GM21528 (cell line): ENCODE measurements at regions not wholly inside any gene's neighbourhood (a gene's known extent, or its start where the extent isn't known, plus 50 kb on each side); places are given as distances from the start of the nearest gene placed in this dataset.

Source experiments
- ATAC-seq: cut with Tn5 transposase; IDR thresholded peaks from one replicate; pipeline ENCODE4 v1.9.1; 2021; ENCODE audit warnings: mild to moderate bottlenecking, moderate library complexity; ENCODE audit not compliant: unreplicated experiment, low FRiP score

GRCh38 chr4:170671171-170671570, 581.4 kb upstream of the AADAT start:
- ATAC-seq = no peak

GRCh38 chr4:170667814-170668213, 578.1 kb upstream of the AADAT start:
- ATAC-seq = no peak

GRCh38 chr4:170666909-170667308, 577.2 kb upstream of the AADAT start:
- no peak for ATAC-seq

GRCh38 chr4:170662250-170662649, 572.5 kb upstream of the AADAT start:
- no peak for ATAC-seq

- no peak for ATAC-seq
Observed at GRCh38 chr4:170657761-170658160, 568.0 kb upstream of the AADAT start.

GRCh38 chr4:170656506-170656905, 566.8 kb upstream of the AADAT start:
- ATAC-seq = no peak

- no peak for ATAC-seq
Observed at GRCh38 chr4:170652571-170652970, 562.8 kb upstream of the AADAT start.

- ATAC-seq = no peak
Observed at GRCh38 chr4:170651786-170652185, 562.0 kb upstream of the AADAT start.

GRCh38 chr4:170627418-170627817, 537.7 kb upstream of the AADAT start:
- ATAC-seq = no peak

- no peak for ATAC-seq
Observed at GRCh38 chr4:170623899-170624298, 534.1 kb upstream of the AADAT start.

- ATAC-seq = no peak
Observed at GRCh38 chr4:170610434-170610833, 520.7 kb upstream of the AADAT start.

GRCh38 chr4:170599894-170600293, 510.1 kb upstream of the AADAT start:
- no peak for ATAC-seq

- no peak for ATAC-seq
Observed at GRCh38 chr4:170591076-170591475, 501.3 kb upstream of the AADAT start.

- ATAC-seq = no peak
Observed at GRCh38 chr4:170589597-170590191, 499.9 kb upstream of the AADAT start.

GRCh38 chr4:170581969-170582368, 492.2 kb upstream of the AADAT start:
- no peak for ATAC-seq

GRCh38 chr4:170581322-170581721, 491.6 kb upstream of the AADAT start:
- no peak for ATAC-seq

GRCh38 chr4:170580651-170581050, 490.9 kb upstream of the AADAT start:
- no peak for ATAC-seq

GRCh38 chr4:170538821-170539473, 449.2 kb upstream of the AADAT start:
- no peak for ATAC-seq

GRCh38 chr4:170529748-170530722, 440.3 kb upstream of the AADAT start:
- no peak for ATAC-seq

GRCh38 chr4:170526471-170526870, 436.7 kb upstream of the AADAT start:
- ATAC-seq = no peak

GRCh38 chr4:170522427-170522970, 432.7 kb upstream of the AADAT start:
- no peak for ATAC-seq
